AG04450 (cell line): ENCODE measurements at regions not wholly inside any gene's neighbourhood (a gene's known extent, or its start where the extent isn't known, plus 50 kb on each side); places are given as distances from the start of the nearest gene placed in this dataset.

ENCODE experiments used
- CTCF ChIA-PET: fragments of 300-600, 350-600 bp; formaldehyde crosslinking; extraction: SDS; loops from one replicate; lab custom pipeline; 2022; ENCODE audit warnings: antibody characterized with exemption, inconsistent platforms; lab: Charles Lee
- POLR2A ChIA-PET: fragments of 350-600 bp; formaldehyde crosslinking; extraction: SDS; loops from one replicate; lab custom pipeline; 2021; ENCODE audit warnings: antibody characterized with exemption, inconsistent platforms; lab: Yijun Ruan, JAX
- DNase-seq: peaks from one replicate; pipeline ENCODE4 v3.0.0-alpha.2; 2011; ENCODE audit warnings: low read depth, low spot score
- H3K27ac ChIP-seq: one replicate; pipeline ENCODE4 v1.5.1; 2012; ENCODE audit warnings: low read depth, low read length, control low read depth
- H3K27me3 ChIP-seq: one replicate; pipeline ENCODE4 v1.6.0; 2012; ENCODE audit warnings: low read length; ENCODE audit not compliant: control insufficient read depth, insufficient read depth
- H3K4me3 ChIP-seq: 2 replicates; pipeline ENCODE4 v1.5.1; 2011; ENCODE audit warnings: mild to moderate bottlenecking, low read depth, low read length, control low read depth
- H3K9me3 ChIP-seq: 2 replicates; pipeline ENCODE4 v1.5.1; 2012; ENCODE audit warnings: low read length; ENCODE audit not compliant: control insufficient read depth, insufficient read depth
- CTCF ChIP-seq: IDR thresholded peaks from 2 replicates; pipeline ENCODE4 v1.5.1; 2011; ENCODE audit warnings: low read depth, low read length, control low read depth, inconsistent platforms

GRCh38 chr3:80014576-80014975, 246.8 kb upstream of the ROBO1 start:
- no peak for TF ChIP-seq CTCF
- Histone ChIP-seq H3K27ac (no peak overlapping the region), H3K4me3 (no peak overlapping the region), H3K27me3 (no peaks in the 10 kb centered on the region), H3K9me3 (no peaks in the 10 kb centered on the region)
- POLR2A ChIA-PET = interaction anchor here (0.6 kb wide), 1 partner anchor 21 kb away, joined by 3 read pairs; no protein-coding TSS in a partner anchor
- DNase-seq = no peak
- CTCF ChIA-PET = no interaction called here

- POLR2A ChIA-PET = no interaction called here
- no peak overlapping the region for H3K27ac ChIP-seq
Measured at GRCh38 chr3:80010021-80010571, 242.3 kb upstream of the ROBO1 start.

GRCh38 chr3:80007522-80007921, 239.7 kb upstream of the ROBO1 start:
- no peak overlapping the region for H3K4me3 ChIP-seq
- no peaks in the 10 kb centered on the region for H3K27me3 ChIP-seq
- POLR2A ChIA-PET = no interaction called here
- no peak overlapping the region for H3K27ac ChIP-seq
- H3K9me3 ChIP-seq = no peaks in the 10 kb centered on the region
- TF ChIP-seq CTCF = no peak
- CTCF ChIA-PET = no interaction called here
- no peak for DNase-seq

More at GRCh38 chr3:80010021-80010571, 242.3 kb upstream of the ROBO1 start:
- CTCF ChIA-PET = no interaction called here
- Histone ChIP-seq H3K27me3 (no peaks in the 10 kb centered on the region), H3K9me3 (no peaks in the 10 kb centered on the region), H3K4me3 (no peak overlapping the region)
- no peak for TF ChIP-seq CTCF
- DNase-seq = no peak

GRCh38 chr3:80006315-80006714, 238.5 kb upstream of the ROBO1 start:
- H3K27ac ChIP-seq = no peak overlapping the region
- no peaks in the 10 kb centered on the region for H3K27me3 ChIP-seq
- no peak for TF ChIP-seq CTCF
- ChIA-PET CTCF (no interaction called here), POLR2A (no interaction called here)
- no peaks in the 10 kb centered on the region for H3K9me3 ChIP-seq
- no peak for DNase-seq
- H3K4me3 ChIP-seq = no peak overlapping the region

- H3K27ac ChIP-seq = no peak overlapping the region
- H3K27me3 ChIP-seq = no peaks in the 10 kb centered on the region
- ChIA-PET POLR2A (no interaction called here), CTCF (no interaction called here)
- no peak for DNase-seq
- H3K4me3 ChIP-seq = no peak overlapping the region
- TF ChIP-seq CTCF = no peak
- H3K9me3 ChIP-seq = no peaks in the 10 kb centered on the region
Measured at GRCh38 chr3:80000022-80000421, 232.2 kb upstream of the ROBO1 start.
